H1 (cell line): ENCODE measurements at regions not wholly inside any gene's neighbourhood (a gene's known extent, or its start where the extent isn't known, plus 50 kb on each side); places are given as distances from the start of the nearest gene placed in this dataset.

Experiments used
- CTCF ChIA-PET: fragments of 300-600 bp; sonication (Branson Sonifier 250); formaldehyde crosslinking; loops from one replicate; lab custom pipeline; 2021; ENCODE audit not compliant: partially characterized antibody; lab: Charles Lee
- POLR2A ChIA-PET: fragments of 300-600 bp; sonication (Branson Sonifier 250); formaldehyde crosslinking; loops from one replicate; lab custom pipeline; 2021; ENCODE audit warnings: inconsistent platforms; ENCODE audit not compliant: partially characterized antibody; lab: Charles Lee
- DNase-seq, 2 experiments: peaks; one replicate each; pipeline versions ENCODE4 v3.0.0 to v3.0.0-alpha.2; 2010 to 2022; ENCODE audit warnings: low spot score in 2 of 2, low read depth in 1 of 2, mixed read lengths in 1 of 2
- FAIRE-seq: peaks from 2 replicates; lab custom pipeline; 2011; peaks lifted over from hg19 to GRCh38; lab: Jason Lieb, UNC
- H2AFZ ChIP-seq: 2 replicates; pipeline ENCODE4 v1.8.1; 2012; ENCODE audit warnings: low read length, inconsistent platforms
- H2AK5ac ChIP-seq: 2 replicates; pipeline ENCODE4 v1.6.1; 2013; ENCODE audit warnings: low read depth, low read length
- H2BK120ac ChIP-seq: replicated peaks from 2 replicates; pipeline ENCODE3; 2013; ENCODE audit warnings: low read depth, low read length, inconsistent platforms
- H2BK12ac ChIP-seq: 2 replicates; pipeline ENCODE4 v1.6.1; 2013; ENCODE audit warnings: low read depth, low read length
- H2BK15ac ChIP-seq: 2 replicates; pipeline ENCODE4 v1.6.1; 2013; ENCODE audit warnings: low read length
- H2BK20ac ChIP-seq: 2 replicates; pipeline ENCODE4 v1.6.1; 2013; ENCODE audit warnings: low read length
- H2BK5ac ChIP-seq: 2 replicates; pipeline ENCODE4 v1.6.1; 2013; ENCODE audit warnings: low read depth, low read length
- H3K14ac ChIP-seq: 2 replicates; pipeline ENCODE4 v1.6.1; 2013; ENCODE audit warnings: inconsistent platforms; ENCODE audit not compliant: insufficient read length
- H3K18ac ChIP-seq: 2 replicates; pipeline ENCODE4 v1.6.1; 2013; ENCODE audit warnings: low read length; ENCODE audit errors: extremely low read depth
- H3K23ac ChIP-seq: 2 replicates; pipeline ENCODE4 v1.6.1; 2013; ENCODE audit warnings: inconsistent platforms; ENCODE audit not compliant: insufficient read length
- H3K23me2 ChIP-seq: 2 replicates; pipeline ENCODE4 v1.6.1; 2013; ENCODE audit warnings: low read depth, low read length
- H3K27ac ChIP-seq: 2 replicates; pipeline ENCODE4 v1.6.1; 2011; ENCODE audit warnings: low read depth, low read length, inconsistent platforms
- H3K27me3 ChIP-seq, 4 experiments: replicated peaks in 1 of 4; 1 replicate in 1 of 4; 2 replicates in 3 of 4; pipeline versions ENCODE4 v1.6.1 to v1.8.1; 2011 to 2013; ENCODE audit warnings: low read length in 3 of 4, mild to moderate bottlenecking in 3 of 4, inconsistent platforms in 2 of 4, mixed read lengths in 2 of 4, moderate library complexity in 1 of 4; ENCODE audit not compliant: control insufficient read depth in 3 of 4, insufficient read depth in 3 of 4; ENCODE audit errors: extremely low read depth in 1 of 4
- H3K36me3 ChIP-seq, 4 experiments: 2 replicates each; pipeline versions ENCODE4 v1.6.1 to v1.8.1; 2011 to 2013; ENCODE audit warnings: mild to moderate bottlenecking in 4 of 4, low read length in 3 of 4, moderate library complexity in 2 of 4, control low read depth in 1 of 4, inconsistent platforms in 1 of 4; ENCODE audit not compliant: insufficient read depth in 4 of 4, control insufficient read depth in 2 of 4
- H3K4ac ChIP-seq: replicated peaks from 2 replicates; pipeline ENCODE3; 2013; ENCODE audit warnings: low read length, low read depth, mixed read lengths, inconsistent platforms; ENCODE audit not compliant: insufficient read length
- H3K4me1 ChIP-seq, 4 experiments: replicated peaks in 1 of 4; 1 replicate in 1 of 4; 2 replicates in 3 of 4; pipeline versions ENCODE4 v1.6.1 to v1.8.1; 2011 to 2013; ENCODE audit warnings: low read length in 3 of 4, inconsistent platforms in 2 of 4, mixed read lengths in 1 of 4; ENCODE audit not compliant: insufficient read depth in 4 of 4, control insufficient read depth in 3 of 4
- H3K4me2 ChIP-seq, 2 experiments: 2 replicates each; pipeline versions ENCODE4 v1.6.1 to v1.8.1; 2011 to 2013; ENCODE audit warnings: low read depth in 2 of 2, low read length in 2 of 2, control low read depth in 1 of 2, inconsistent platforms in 1 of 2, mild to moderate bottlenecking in 1 of 2; ENCODE audit not compliant: insufficient read depth in 1 of 2
- H3K4me3 ChIP-seq, 4 experiments: fragments of 200-600, 300-600 bp in 1 of 4; sonication (generic), shearing (Covaris generic), sonication (Bioruptor Twin) in 1 of 4; 2 replicates each; pipeline versions ENCODE4 v1.5.1 to v1.8.1; 2011 to 2016; ENCODE audit warnings: low read length in 4 of 4, low read depth in 3 of 4, control low read depth in 2 of 4, inconsistent platforms in 2 of 4, mild to moderate bottlenecking in 2 of 4, mixed read lengths in 1 of 4, moderate library complexity in 1 of 4; ENCODE audit not compliant: insufficient read depth in 2 of 4; ENCODE audit errors: extremely low read depth in 1 of 4
- H3K56ac ChIP-seq: replicated peaks from 2 replicates; pipeline ENCODE3; 2013; ENCODE audit warnings: low read depth, mild to moderate bottlenecking, mixed read lengths, low read length, inconsistent platforms; ENCODE audit not compliant: insufficient read length
- H3K79me1 ChIP-seq: 2 replicates; pipeline ENCODE4 v1.6.1; 2013; ENCODE audit warnings: low read depth, low read length, control low read depth
- H3K79me2 ChIP-seq, 2 experiments: 2 replicates each; pipeline versions ENCODE4 v1.6.1 to v1.8.1; 2012 to 2013; ENCODE audit warnings: low read length in 2 of 2, mild to moderate bottlenecking in 2 of 2, inconsistent platforms in 1 of 2; ENCODE audit not compliant: insufficient read depth in 2 of 2, control insufficient read depth in 1 of 2
- H3K9ac ChIP-seq, 4 experiments: replicated peaks in 1 of 4; 1 replicate in 1 of 4; 2 replicates in 3 of 4; pipeline versions ENCODE4 v1.6.1 to v1.8.1; 2011 to 2013; ENCODE audit warnings: low read depth in 3 of 4, low read length in 3 of 4, control low read depth in 2 of 4, mild to moderate bottlenecking in 2 of 4, moderate library complexity in 2 of 4, inconsistent platforms in 1 of 4; ENCODE audit errors: extremely low read depth in 1 of 4
- H3K9me3 ChIP-seq, 2 experiments: 2 replicates each; pipeline versions ENCODE4 v1.6.1 to v1.8.1; 2012 to 2013; ENCODE audit warnings: mild to moderate bottlenecking in 2 of 2, moderate library complexity in 2 of 2, control low read depth in 1 of 2, inconsistent platforms in 1 of 2, low read depth in 1 of 2, low read length in 1 of 2, mixed read lengths in 1 of 2; ENCODE audit not compliant: insufficient read depth in 2 of 2
- H4K20me1 ChIP-seq, 2 experiments: replicated peaks in 1 of 2; 2 replicates each; pipeline versions ENCODE3 to v1.8.1; 2011 to 2013; ENCODE audit warnings: inconsistent platforms in 2 of 2, low read length in 2 of 2, mild to moderate bottlenecking in 1 of 2; ENCODE audit not compliant: insufficient read depth in 2 of 2, control insufficient read depth in 1 of 2
- H4K5ac ChIP-seq: 2 replicates; pipeline ENCODE4 v1.6.1; 2013; ENCODE audit warnings: low read length, low read depth, mixed read lengths, inconsistent platforms; ENCODE audit not compliant: insufficient read length
- H4K8ac ChIP-seq: 2 replicates; pipeline ENCODE4 v1.8.0; 2013; ENCODE audit warnings: mild to moderate bottlenecking, moderate library complexity, low read length, inconsistent platforms; ENCODE audit not compliant: insufficient read depth; ENCODE audit errors: extremely low read depth
- H4K91ac ChIP-seq: replicated peaks from 2 replicates; pipeline ENCODE3; 2013; ENCODE audit warnings: low read length, mixed read lengths, inconsistent platforms; ENCODE audit not compliant: insufficient read length
- PHF8 ChIP-seq: fragments of 200-600 bp; sonication (generic); conservative IDR thresholded peaks from 2 replicates; pipeline ENCODE4 v1.7.1; 2012; ENCODE audit warnings: low read depth, mild to moderate bottlenecking, inconsistent platforms, low read length, moderate library complexity
- RBBP5 ChIP-seq: IDR thresholded peaks from 2 replicates; pipeline ENCODE4 v1.7.1; 2012; ENCODE audit warnings: low read depth, mild to moderate bottlenecking, inconsistent platforms, low read length, moderate library complexity, borderline replicate concordance
- WGBS, 2 experiments: shearing (Covaris generic) in 1 of 2; methylation state at CpG; one replicate each; pipeline versions ENCODE4 v1.1.6 to v1.1.7; 2013 to 2015; ENCODE audit warnings: low lambda C conversion rate in 2 of 2, mixed read lengths in 2 of 2, inconsistent platforms in 1 of 2, low coverage in 1 of 2, missing lambda C conversion rate in 1 of 2; ENCODE audit not compliant: insufficient replicate concordance in 2 of 2, insufficient coverage in 1 of 2, insufficient read length in 1 of 2; ENCODE audit errors: extremely low coverage in 1 of 2, missing lambda C conversion rate in 1 of 2; 5-methylcytosine and 5-hydroxymethylcytosine counted together

DNA sequence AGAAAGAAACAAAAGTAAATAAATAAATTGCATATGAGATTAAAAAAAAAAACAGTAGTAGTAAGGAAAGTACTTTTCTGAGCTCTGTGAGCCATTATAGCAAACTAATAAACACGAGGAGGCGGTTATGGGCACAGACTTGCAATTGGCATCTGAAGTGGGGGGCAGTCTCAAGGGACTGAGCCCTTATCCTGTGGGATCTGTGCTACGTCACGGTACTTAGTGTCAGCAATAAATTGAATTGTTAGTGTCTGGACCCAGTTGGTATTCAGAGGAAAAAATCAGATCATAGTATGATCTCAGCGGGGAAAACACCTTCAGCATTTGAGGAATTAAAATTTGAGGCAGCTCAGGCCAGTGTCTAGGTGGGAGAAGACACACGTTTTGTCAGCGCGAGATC, 76.6 kb upstream of the TEX51 start:
- WGBS, 2 experiments, result 49% methylated on average over 8 of the region's 8 CpGs; no CpG with 5 or more reads in 1 of the 2 experiments
- Histone ChIP-seq H3K14ac (no peak overlapping the region), H3K56ac (no peak overlapping the region), H2BK15ac (no peak overlapping the region), H2BK12ac (no peak overlapping the region), H2AFZ (no peak overlapping the region), H3K4me3 (no peak overlapping the region), H3K4me1 (no peaks in the 10 kb centered on the region; a peak in 1 of 7 replicates), H3K36me3 (no peaks in the 10 kb centered on the region), H3K79me1 (no peaks in the 10 kb centered on the region), H3K79me2 (no peaks in the 10 kb centered on the region), H2BK5ac (no peak overlapping the region), H3K9ac (no peak overlapping the region), H3K9me3 (no peaks in the 10 kb centered on the region), H4K8ac (no peak overlapping the region), H4K5ac (no peak overlapping the region), H3K23me2 (no peaks in the 10 kb centered on the region; the same call in 1 of the 2 replicates), H3K23ac (no peak overlapping the region), H3K27ac (no peak overlapping the region), H3K4me2 (no peak overlapping the region), H2BK120ac (no peak overlapping the region), H3K27me3 (peaks cover 0 to 2% (median 0%) of the 10 kb centered on the region in 4 experiments; a peak in 1 of 7 replicates), H3K4ac (no peak overlapping the region), H2BK20ac (no peak overlapping the region), H4K91ac (no peak overlapping the region), H4K20me1 (no peaks in the 10 kb centered on the region), H3K18ac (no peak overlapping the region), H2AK5ac (no peak overlapping the region)
- ChIA-PET POLR2A (no interaction called here), CTCF (no interaction called here)
- DNase-seq (no peak), FAIRE-seq (no peak)
- TF ChIP-seq PHF8, result no peak
- no peak for TF ChIP-seq RBBP5
